ENCODE measurements at regions not wholly inside any gene's neighbourhood (a gene's known extent, or its start where the extent isn't known, plus 50 kb on each side); places are given as distances from the start of the nearest gene placed in this dataset.

GRCh38 chr6:7050872-7051779, 56.6 kb upstream of the RREB1 start:
- Histone ChIP-seq H3K4me3 (ENCODE audit: low read length) (peak overlapping the region; percentile 59), H3K9me3 (ENCODE audit: low read length) (no peaks in the 10 kb centered on the region), H3K36me3 (ENCODE audit: insufficient read depth, low read length) (no peaks in the 10 kb centered on the region), H3K27ac (ENCODE audit: low read depth, low read length) (no peak overlapping the region), H3K4me1 (ENCODE audit: insufficient read depth, low read length) (peaks cover 5% of the 10 kb centered on the region), H3K27me3 (ENCODE audit: insufficient read depth, low read length, poor library complexity, severe bottlenecking) (no peaks in the 10 kb centered on the region)
- H3K4me3 Mint-ChIP-seq = peak overlapping the region; percentile 45 to 83 (median 67)
- peak overlapping the region in 1 of 8 donors; percentile 38 for H3K27ac Mint-ChIP-seq
- no peaks in the 10 kb centered on the region for H3K36me3 Mint-ChIP-seq
- ChIA-PET POLR2A (no interaction called here), CTCF (no interaction called here)
- DNase-seq = peak in 2 of 5 donors; percentile 54 to 65
- peaks cover 3 to 10% (median 5%) of the 10 kb centered on the region in 3 donors for H3K4me1 Mint-ChIP-seq
- no peaks in the 10 kb centered on the region for H3K9me3 Mint-ChIP-seq
- peaks cover 0 to 3% of the 10 kb centered on the region in 2 donors for H3K27me3 Mint-ChIP-seq

- Histone ChIP-seq H3K4me1 (ENCODE audit: insufficient read depth, low read length) (peaks cover 5% of the 10 kb centered on the region), H3K27ac (ENCODE audit: low read depth, low read length) (no peak overlapping the region), H3K36me3 (ENCODE audit: insufficient read depth, low read length) (no peaks in the 10 kb centered on the region), H3K27me3 (ENCODE audit: insufficient read depth, low read length, poor library complexity, severe bottlenecking) (no peaks in the 10 kb centered on the region), H3K4me3 (ENCODE audit: low read length) (peak overlapping the region; percentile 59), H3K9me3 (ENCODE audit: low read length) (no peaks in the 10 kb centered on the region)
- Mint-ChIP-seq H3K27ac (no peak overlapping the region), H3K4me1 (peaks cover 3 to 10% (median 5%) of the 10 kb centered on the region in 3 donors), H3K9me3 (no peaks in the 10 kb centered on the region), H3K27me3 (peaks cover 0 to 3% of the 10 kb centered on the region in 2 donors), H3K36me3 (no peaks in the 10 kb centered on the region), H3K4me3 (peak overlapping the region in 6 of 7 donors; percentile 38 to 86 (median 71))
- CTCF ChIA-PET = interaction anchor here (1.6 kb wide), 1 partner anchor 15 kb away, joined by 4 read pairs; no protein-coding TSS in a partner anchor
- POLR2A ChIA-PET = interaction anchor here (0.6 kb wide), 1 partner anchor 58 kb away, joined by 3 read pairs; no protein-coding TSS in a partner anchor
- DNase-seq = peak; percentile 3 to 74 (median 55)
These were observed 55.9 kb upstream of the RREB1 start for GRCh38 chr6:7051780-7052442.

DNA sequence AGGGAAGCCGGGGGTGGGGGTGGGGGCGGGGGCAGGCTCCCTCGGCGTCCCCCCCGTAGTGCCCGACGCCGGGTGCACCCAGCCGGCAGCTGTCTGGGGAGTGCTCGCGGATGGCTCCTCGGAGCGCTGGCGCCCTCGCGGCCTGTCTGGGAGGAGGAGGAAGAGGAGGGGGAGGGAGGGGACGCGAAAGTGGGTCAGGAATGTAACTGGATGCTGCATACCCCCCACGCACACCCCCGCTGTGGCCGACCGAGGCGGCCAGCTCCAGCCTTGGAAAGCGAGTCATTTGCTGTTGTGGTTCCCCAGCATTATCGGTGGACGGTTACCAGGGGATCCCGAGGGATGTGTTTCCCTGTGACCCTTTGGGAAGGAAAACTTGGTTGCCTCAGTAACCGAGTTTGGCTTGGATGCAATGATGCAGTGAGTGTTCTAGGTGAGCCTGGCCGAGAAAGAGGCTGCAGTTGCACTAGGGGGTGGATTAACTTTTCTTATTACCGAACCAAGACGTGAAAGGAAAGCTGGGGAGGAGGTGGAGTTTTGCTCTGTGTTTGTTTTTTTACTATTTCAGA, 55.2 kb upstream of the RREB1 start:
- H3K36me3 ChIP-seq (ENCODE audit: insufficient read depth, low read length) = no peaks in the 10 kb centered on the region
- no peaks in the 10 kb centered on the region for H3K9me3 Mint-ChIP-seq
- H3K9me3 ChIP-seq (ENCODE audit: low read length) = no peaks in the 10 kb centered on the region
- H3K27ac ChIP-seq (ENCODE audit: low read depth, low read length) = no peak overlapping the region
- POLR2A ChIA-PET = interaction anchor here (0.6 kb wide), 1 partner anchor 58 kb away, joined by 3 read pairs; no protein-coding TSS in a partner anchor
- CTCF ChIA-PET = interaction anchor here (1.6 kb wide), 1 partner anchor 14 kb away, joined by 4 read pairs; no protein-coding TSS in a partner anchor
- peak overlapping the region; percentile 63 to 86 (median 71) for H3K4me3 Mint-ChIP-seq
- H3K27me3 Mint-ChIP-seq = peaks cover 0 to 3% of the 10 kb centered on the region in 2 donors
- H3K27me3 ChIP-seq (ENCODE audit: insufficient read depth, low read length, poor library complexity, severe bottlenecking) = no peaks in the 10 kb centered on the region
- peaks cover 5% of the 10 kb centered on the region for H3K4me1 ChIP-seq (ENCODE audit: insufficient read depth, low read length)
- DNase-seq = peak in 2 of 5 donors; percentile 14 to 32
- H3K36me3 Mint-ChIP-seq = no peaks in the 10 kb centered on the region
- H3K4me3 ChIP-seq (ENCODE audit: low read length) = peak overlapping the region; percentile 36
- peaks cover 3 to 10% (median 5%) of the 10 kb centered on the region in 3 donors for H3K4me1 Mint-ChIP-seq
- peak overlapping the region in 6 of 8 donors; percentile 7 to 69 (median 45) for H3K27ac Mint-ChIP-seq

GRCh38 chr6:7053125-7053774, 54.5 kb upstream of the RREB1 start:
- Mint-ChIP-seq H3K36me3 (no peaks in the 10 kb centered on the region), H3K4me3 (peak overlapping the region; percentile 63 to 86 (median 71)), H3K4me1 (peaks cover 3 to 10% (median 5%) of the 10 kb centered on the region in 3 donors), H3K9me3 (no peaks in the 10 kb centered on the region), H3K27me3 (peaks cover 0 to 3% of the 10 kb centered on the region in 2 donors), H3K27ac (peak overlapping the region in 3 of 8 donors; percentile 7 to 67 (median 7))
- CTCF ChIA-PET = interaction anchor here (1.0 to 1.6 kb wide), 2 partner anchors 12 to 14 kb away, joined by 3 to 4 read pairs; no protein-coding TSS in a partner anchor
- POLR2A ChIA-PET = no interaction called here
- no peak overlapping the region for H3K4me3 ChIP-seq (ENCODE audit: low read length)
- no peak overlapping the region for H3K27ac ChIP-seq (ENCODE audit: low read depth, low read length)
- no peaks in the 10 kb centered on the region for H3K36me3 ChIP-seq (ENCODE audit: insufficient read depth, low read length)
- DNase-seq = no peak
- no peaks in the 10 kb centered on the region for H3K27me3 ChIP-seq (ENCODE audit: insufficient read depth, low read length, poor library complexity, severe bottlenecking)
- no peaks in the 10 kb centered on the region for H3K9me3 ChIP-seq (ENCODE audit: low read length)
- peaks cover 5% of the 10 kb centered on the region for H3K4me1 ChIP-seq (ENCODE audit: insufficient read depth, low read length)

Data from CD8-positive, alpha-beta memory T cell (primary cell).